GM18858 (cell line): ENCODE measurements at regions not wholly inside any gene's neighbourhood (a gene's known extent, or its start where the extent isn't known, plus 50 kb on each side); places are given as distances from the start of the nearest gene placed in this dataset.
"Not testable (repeated sequence)": the region's sequence is repeated elsewhere in the genome, so short reads cannot be mapped to it uniquely, and the experiment has no call there.

ENCODE experiments used
- ATAC-seq: cut with Tn5 transposase; IDR thresholded peaks from one replicate; pipeline ENCODE4 v1.9.1; 2021; ENCODE audit not compliant: unreplicated experiment

- peak; percentile 38 for ATAC-seq
These were observed 397.3 kb downstream of the SOX11 start for GRCh38 chr2:6089474-6089873.

GRCh38 chr2:6103372-6103771 lies 411.2 kb downstream of the SOX11 start:
- no peak for ATAC-seq

- no peak for ATAC-seq
These were observed 411.8 kb downstream of the SOX11 start for GRCh38 chr2:6103949-6104348.

GRCh38 chr2:6107290-6107689 lies 415.1 kb downstream of the SOX11 start:
- ATAC-seq: no peak

GRCh38 chr2:6109831-6110230 lies 417.6 kb downstream of the SOX11 start:
- ATAC-seq: no peak

- no peak for ATAC-seq
These were observed 419.6 kb downstream of the SOX11 start for GRCh38 chr2:6111781-6112261.

GRCh38 chr2:6113786-6114185 lies 421.6 kb downstream of the SOX11 start:
- ATAC-seq: no peak

GRCh38 chr2:6127718-6128117 lies 435.5 kb downstream of the SOX11 start:
- ATAC-seq: no peak

GRCh38 chr2:6139142-6139541 lies 447.0 kb downstream of the SOX11 start:
- no peak for ATAC-seq

- ATAC-seq: no peak
These were observed 447.7 kb downstream of the SOX11 start for GRCh38 chr2:6139916-6140315.

- ATAC-seq: no peak
These were observed 448.3 kb downstream of the SOX11 start for GRCh38 chr2:6140509-6140908.

GRCh38 chr2:6143812-6144211 lies 451.6 kb downstream of the SOX11 start:
- ATAC-seq: no peak

- not testable (repeated sequence) for ATAC-seq
These were observed 455.0 kb downstream of the SOX11 start for GRCh38 chr2:6147215-6147614.

GRCh38 chr2:6148882-6149281 lies 456.7 kb downstream of the SOX11 start:
- ATAC-seq: no peak

- ATAC-seq: no peak
These were observed 467.4 kb downstream of the SOX11 start for GRCh38 chr2:6159606-6160005.

GRCh38 chr2:6163932-6164331 lies 471.7 kb downstream of the SOX11 start:
- ATAC-seq: no peak

GRCh38 chr2:6164986-6165747 lies 473.0 kb downstream of the SOX11 start:
- ATAC-seq: no peak

GRCh38 chr2:6167592-6168138 lies 475.5 kb downstream of the SOX11 start:
- no peak for ATAC-seq

GRCh38 chr2:6168485-6168884 lies 476.3 kb downstream of the SOX11 start:
- ATAC-seq: peak; percentile 74

GRCh38 chr2:6171294-6171693 lies 479.1 kb downstream of the SOX11 start:
- ATAC-seq: no peak

GRCh38 chr2:6177811-6178210 lies 485.6 kb downstream of the SOX11 start:
- no peak for ATAC-seq

GRCh38 chr2:6181525-6181924 lies 489.3 kb downstream of the SOX11 start:
- no peak for ATAC-seq

- no peak for ATAC-seq
These were observed 489.7 kb downstream of the SOX11 start for GRCh38 chr2:6181926-6182325.
